ENCODE measurements at regions not wholly inside any gene's neighbourhood (a gene's known extent, or its start where the extent isn't known, plus 50 kb on each side); places are given as distances from the start of the nearest gene placed in this dataset.
"Not testable (repeated sequence)": the region's sequence is repeated elsewhere in the genome, so short reads cannot be mapped to it uniquely, and the experiment has no call there.

DNA sequence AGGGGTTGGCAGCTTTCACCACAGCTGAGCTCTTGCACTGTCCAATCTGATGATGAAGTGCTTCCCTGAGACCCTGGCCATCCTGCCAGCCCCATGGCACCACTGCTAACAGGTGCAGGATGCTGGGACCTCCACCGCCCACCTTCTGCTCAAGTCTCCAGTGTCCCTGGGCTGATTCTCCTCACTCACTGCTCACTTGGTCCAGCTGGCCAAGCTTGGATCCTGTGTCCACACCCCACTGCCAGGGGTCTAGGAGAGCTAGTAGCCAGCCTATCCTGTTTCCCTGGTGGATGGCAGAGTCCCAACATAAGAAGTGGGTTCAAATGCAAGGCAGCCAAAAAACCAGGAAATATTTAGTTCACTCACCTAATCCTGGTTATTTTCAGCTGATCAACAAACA, 217.2 kb upstream of the IRF2BP2 start:
- TF ChIP-seq CTCF (IDR thresholded peaks at IDR 0.05): no peak
- DNase-seq (no peak), ATAC-seq (ENCODE audit: poor library complexity) (no peak)
- H3K27me3 Mint-ChIP-seq: no peaks in the 10 kb centered on the region
- ChIA-PET POLR2A (interaction anchor here (0.9 kb wide), 1 partner anchor 12 kb away, joined by 3 read pairs; no protein-coding TSS in a partner anchor), CTCF (no interaction called here)
- intact Hi-C loops (cut with DNase I, micrococcal nuclease): no loop called here
- peaks cover 10% of the 10 kb centered on the region for H3K4me1 Mint-ChIP-seq (ENCODE audit: low read depth)
- H3K36me3 ChIP-seq (ENCODE audit: insufficient read depth, low read length): no peaks in the 10 kb centered on the region
- H3K27ac ChIP-seq (ENCODE audit: low read depth in 1 of 2, low read length in 2 of 2): no peak overlapping the region
- H3K4me3 ChIP-seq (ENCODE audit: low read length): no peak overlapping the region
- no peaks in the 10 kb centered on the region for H3K36me3 Mint-ChIP-seq (ENCODE audit: low read depth)
- H3K9me3 Mint-ChIP-seq: no peaks in the 10 kb centered on the region
- no peaks in the 10 kb centered on the region for H3K9me3 ChIP-seq (ENCODE audit: control insufficient read depth in 1 of 2, insufficient read depth in 1 of 2, low read length in 2 of 2)
- no peaks in the 10 kb centered on the region for H3K27me3 ChIP-seq (ENCODE audit: control insufficient read depth in 1 of 2, insufficient read depth in 2 of 2, low read length in 2 of 2)
- H3K27ac Mint-ChIP-seq: no peak overlapping the region
- no peak overlapping the region for H3K4me3 Mint-ChIP-seq
- no peaks in the 10 kb centered on the region for H3K4me1 ChIP-seq (ENCODE audit: insufficient read depth, low read length)

DNA sequence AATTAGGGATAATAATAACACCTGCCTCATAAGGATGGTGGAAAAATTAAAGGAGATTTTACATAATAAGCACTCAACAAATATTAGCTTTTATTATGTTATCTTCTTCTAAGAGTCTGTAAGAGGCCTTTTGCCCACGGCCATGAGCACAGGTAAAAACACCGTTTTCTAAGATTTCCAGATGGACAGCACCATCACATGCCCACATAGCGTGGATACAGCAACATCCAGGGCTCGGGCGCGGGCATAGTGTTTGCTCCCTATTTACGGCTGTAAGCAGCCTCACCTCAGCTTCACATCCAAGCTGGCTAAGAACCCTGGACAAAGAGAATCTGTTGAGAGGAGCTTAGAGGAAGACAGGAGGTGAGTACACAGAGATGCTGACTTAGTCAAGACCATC, 216.4 kb upstream of the IRF2BP2 start:
- ATAC-seq (ENCODE audit: poor library complexity): no peak
- no peaks in the 10 kb centered on the region for H3K36me3 ChIP-seq (ENCODE audit: insufficient read depth, low read length)
- CTCF ChIA-PET: no interaction called here
- intact Hi-C loops (cut with DNase I, micrococcal nuclease): no loop called here
- Mint-ChIP-seq H3K27ac (no peak overlapping the region), H3K4me3 (no peak overlapping the region), H3K27me3 (no peaks in the 10 kb centered on the region), H3K9me3 (no peaks in the 10 kb centered on the region), H3K36me3 (ENCODE audit: low read depth) (no peaks in the 10 kb centered on the region), H3K4me1 (ENCODE audit: low read depth) (peaks cover 10% of the 10 kb centered on the region)
- no peaks in the 10 kb centered on the region for H3K4me1 ChIP-seq (ENCODE audit: insufficient read depth, low read length)
- H3K27ac ChIP-seq (ENCODE audit: low read depth in 1 of 2, low read length in 2 of 2): no peak overlapping the region
- no peak overlapping the region for H3K4me3 ChIP-seq (ENCODE audit: low read length)
- no peaks in the 10 kb centered on the region for H3K27me3 ChIP-seq (ENCODE audit: control insufficient read depth in 1 of 2, insufficient read depth in 2 of 2, low read length in 2 of 2)
- DNase-seq: no peak
- POLR2A ChIA-PET: no interaction called here
- no peak for TF ChIP-seq CTCF (IDR thresholded peaks at IDR 0.05)
- no peaks in the 10 kb centered on the region for H3K9me3 ChIP-seq (ENCODE audit: control insufficient read depth in 1 of 2, insufficient read depth in 1 of 2, low read length in 2 of 2)

DNA sequence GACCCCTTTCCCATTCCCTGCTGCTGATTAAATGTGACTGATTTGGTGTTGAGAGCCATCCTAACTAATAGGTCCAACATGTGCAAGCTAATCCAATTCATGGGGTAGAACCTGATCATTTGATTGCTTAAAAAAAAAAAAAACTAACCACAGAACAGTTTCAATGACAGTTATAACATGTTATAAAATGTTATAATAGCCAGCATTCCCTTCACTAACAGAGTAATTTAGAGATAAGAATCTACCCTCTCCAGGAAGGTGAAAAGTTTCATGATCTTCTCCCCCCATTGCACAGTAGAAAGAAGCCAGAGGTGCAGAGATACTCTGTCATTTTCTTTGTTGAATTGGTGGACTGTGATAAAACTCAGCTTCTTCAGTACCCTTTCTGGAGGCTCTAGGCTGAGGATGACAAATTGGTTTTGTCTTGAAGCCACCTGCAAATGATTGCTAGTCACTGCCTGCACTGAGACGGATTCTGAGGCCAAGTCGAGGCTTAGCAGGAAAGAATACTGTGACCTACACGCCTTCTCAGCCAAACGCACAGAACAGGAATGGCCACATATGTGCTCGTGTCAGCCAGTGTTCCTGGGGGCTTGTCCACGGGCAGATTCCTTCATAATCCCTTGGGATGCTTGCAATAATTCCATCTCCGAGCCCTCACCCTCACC, 215.7 kb upstream of the IRF2BP2 start:
- Histone ChIP-seq H3K9me3 (ENCODE audit: control insufficient read depth in 1 of 2, insufficient read depth in 1 of 2, low read length in 2 of 2) (no peaks in the 10 kb centered on the region), H3K4me1 (ENCODE audit: insufficient read depth, low read length) (no peaks in the 10 kb centered on the region), H3K27ac (ENCODE audit: low read depth in 1 of 2, low read length in 2 of 2) (no peak overlapping the region), H3K36me3 (ENCODE audit: insufficient read depth, low read length) (no peaks in the 10 kb centered on the region), H3K27me3 (ENCODE audit: control insufficient read depth in 1 of 2, insufficient read depth in 2 of 2, low read length in 2 of 2) (no peaks in the 10 kb centered on the region), H3K4me3 (ENCODE audit: low read length) (no peak overlapping the region)
- H3K27ac Mint-ChIP-seq: no peak overlapping the region
- no peaks in the 10 kb centered on the region for H3K27me3 Mint-ChIP-seq
- H3K9me3 Mint-ChIP-seq: no peaks in the 10 kb centered on the region
- H3K36me3 Mint-ChIP-seq (ENCODE audit: low read depth): no peaks in the 10 kb centered on the region
- ChIA-PET CTCF (no interaction called here), POLR2A (no interaction called here)
- ATAC-seq (ENCODE audit: poor library complexity) (no peak), DNase-seq (no peak)
- no peak for TF ChIP-seq CTCF (IDR thresholded peaks at IDR 0.05)
- H3K4me1 Mint-ChIP-seq (ENCODE audit: low read depth): peaks cover 10% of the 10 kb centered on the region
- H3K4me3 Mint-ChIP-seq: no peak overlapping the region
- intact Hi-C loops (cut with DNase I, micrococcal nuclease): no loop called here

DNA sequence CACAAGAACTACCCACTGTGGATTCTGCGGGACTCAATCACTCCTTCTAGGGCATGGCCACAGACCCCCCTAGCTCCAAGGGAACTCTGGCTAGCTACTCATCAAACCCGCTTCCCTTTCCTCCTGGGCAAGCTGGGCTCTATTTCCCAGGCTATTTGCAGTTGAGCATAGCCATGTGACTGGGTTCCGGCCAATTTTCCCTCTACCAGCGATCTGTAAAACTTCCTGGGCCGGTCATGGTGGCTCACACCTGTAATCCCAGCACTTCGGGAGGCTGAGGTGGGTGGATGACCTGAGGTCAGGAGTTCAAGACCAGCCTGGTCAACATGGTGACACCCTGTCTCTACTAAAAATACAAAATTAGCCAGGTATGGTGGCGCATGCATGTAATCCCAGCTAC, 214.9 kb upstream of the IRF2BP2 start:
- H3K4me3 Mint-ChIP-seq; H3K27me3 Mint-ChIP-seq; H3K27me3 ChIP-seq (ENCODE audit: control insufficient read depth in 1 of 2, insufficient read depth in 2 of 2, low read length in 2 of 2); H3K9me3 ChIP-seq (ENCODE audit: control insufficient read depth in 1 of 2, insufficient read depth in 1 of 2, low read length in 2 of 2); H3K9me3 Mint-ChIP-seq; H3K36me3 ChIP-seq (ENCODE audit: insufficient read depth, low read length); POLR2A ChIA-PET; H3K4me3 ChIP-seq (ENCODE audit: low read length); H3K36me3 Mint-ChIP-seq (ENCODE audit: low read depth); H3K27ac Mint-ChIP-seq; ATAC-seq (ENCODE audit: poor library complexity); intact Hi-C loops (cut with DNase I, micrococcal nuclease); H3K27ac ChIP-seq (ENCODE audit: low read depth in 1 of 2, low read length in 2 of 2); CTCF ChIA-PET; H3K4me1 ChIP-seq (ENCODE audit: insufficient read depth, low read length); H3K4me1 Mint-ChIP-seq (ENCODE audit: low read depth); DNase-seq: not testable (repeated sequence)
